Natural killer cell (primary cell): ENCODE measurements at regions not wholly inside any gene's neighbourhood (a gene's known extent, or its start where the extent isn't known, plus 50 kb on each side); places are given as distances from the start of the nearest gene placed in this dataset.

Source experiments
- ATAC-seq, 3 donors: fragments of 150-1000 bp in 2 of 3; fragments of 200-7000 bp in 1 of 3; cut with Tn5 transposase; 1 replicate in 1 of 3; 2 replicates in 2 of 3; pipeline ENCODE4 v1.10.0; 2021; ENCODE audit warnings: mild to moderate bottlenecking in 2 of 3, moderate library complexity in 2 of 3
- DNase-seq, 2 donors: peaks; one replicate each; pipeline versions ENCODE4 v3.0.0 to v3.0.0-alpha.2; 2013 to 2021; ENCODE audit warnings: mixed read lengths in 1 of 2
- H3K27ac ChIP-seq: one replicate; pipeline ENCODE4 v1.5.1; 2013; ENCODE audit warnings: mild to moderate bottlenecking, low read length
- H3K27me3 ChIP-seq: one replicate; pipeline ENCODE4 v1.6.1; 2013; ENCODE audit warnings: low read length; ENCODE audit not compliant: control insufficient read depth, insufficient read depth
- H3K36me3 ChIP-seq: one replicate; pipeline ENCODE4 v1.6.1; 2013; ENCODE audit warnings: low read length; ENCODE audit not compliant: control insufficient read depth, insufficient read depth
- H3K4me1 ChIP-seq: one replicate; pipeline ENCODE4 v1.6.1; 2013; ENCODE audit warnings: low read length; ENCODE audit not compliant: control insufficient read depth, insufficient read depth
- H3K4me3 ChIP-seq: one replicate; pipeline ENCODE4 v1.5.1; 2013; ENCODE audit warnings: low read length
- H3K9me3 ChIP-seq: one replicate; pipeline ENCODE4 v1.6.1; 2013; ENCODE audit warnings: low read length; ENCODE audit not compliant: control insufficient read depth, insufficient read depth
- H3K27ac Mint-ChIP-seq, 2 donors: one replicate each; pipeline ENCODE4 v1.8.0; 2022; ENCODE audit warnings: mild to moderate bottlenecking in 2 of 2, mixed read lengths in 2 of 2, moderate library complexity in 1 of 2
- H3K27me3 Mint-ChIP-seq, 2 donors: one replicate each; pipeline ENCODE4 v1.8.0; 2022; ENCODE audit warnings: low read depth in 2 of 2, mixed read lengths in 2 of 2
- H3K36me3 Mint-ChIP-seq: one replicate; pipeline ENCODE4 v1.8.0; 2022; ENCODE audit warnings: mixed read lengths
- H3K4me1 Mint-ChIP-seq, 2 donors: one replicate each; pipeline ENCODE4 v1.8.0; 2022; ENCODE audit warnings: mixed read lengths in 2 of 2
- H3K4me3 Mint-ChIP-seq: one replicate; pipeline ENCODE4 v1.8.0; 2022; ENCODE audit warnings: mild to moderate bottlenecking, moderate library complexity, mixed read lengths
- H3K9me3 Mint-ChIP-seq, 2 donors: one replicate each; pipeline ENCODE4 v1.8.0; 2022; ENCODE audit warnings: mixed read lengths in 2 of 2
- CTCF ChIP-seq: fragments of 200-600 bp; IDR thresholded peaks from one replicate; pipeline ENCODE4 v1.8.0; 2022; ENCODE audit warnings: antibody characterized with exemption
- WGBS: methylation state at CpG from one replicate; pipeline ENCODE4 v1.1.7; 2013; ENCODE audit warnings: missing lambda C conversion rate; ENCODE audit not compliant: insufficient coverage; 5-methylcytosine and 5-hydroxymethylcytosine counted together
- intact Hi-C: fragments of 100-400 bp; cut with micrococcal nuclease; formaldehyde crosslinking; loops from one replicate; pipeline ENCODE4 v1.14.2; 2022

- no peak for DNase-seq
- no peaks in the 10 kb centered on the region for H3K36me3 ChIP-seq
- no peaks in the 10 kb centered on the region for H3K4me1 ChIP-seq
- no peak overlapping the region for H3K4me3 Mint-ChIP-seq
- ATAC-seq = no peak
- no peak overlapping the region for H3K27ac Mint-ChIP-seq
- no peaks in the 10 kb centered on the region for H3K4me1 Mint-ChIP-seq
- H3K27me3 ChIP-seq = no peaks in the 10 kb centered on the region
- H3K27me3 Mint-ChIP-seq = no peaks in the 10 kb centered on the region
- H3K9me3 ChIP-seq = no peaks in the 10 kb centered on the region
- H3K36me3 Mint-ChIP-seq = no peaks in the 10 kb centered on the region
- intact Hi-C loops = no loop called here
- H3K27ac ChIP-seq = no peak overlapping the region
- peaks cover 16 to 25% of the 10 kb centered on the region in 2 donors for H3K9me3 Mint-ChIP-seq
- no peak for TF ChIP-seq CTCF
- H3K4me3 ChIP-seq = no peak overlapping the region
Measured at GRCh38 chr5:12100542-12100941, 196.3 kb upstream of the CTNND2 start.

GRCh38 chr5:12099296-12099695 lies 195.1 kb upstream of the CTNND2 start:
- no peak for TF ChIP-seq CTCF
- Histone ChIP-seq H3K27me3 (no peaks in the 10 kb centered on the region), H3K4me1 (no peaks in the 10 kb centered on the region), H3K36me3 (no peaks in the 10 kb centered on the region), H3K9me3 (no peaks in the 10 kb centered on the region), H3K4me3 (no peak overlapping the region), H3K27ac (no peak overlapping the region)
- intact Hi-C loops = no loop called here
- Mint-ChIP-seq H3K36me3 (no peaks in the 10 kb centered on the region), H3K4me3 (no peak overlapping the region), H3K27ac (no peak overlapping the region), H3K27me3 (no peaks in the 10 kb centered on the region), H3K9me3 (peaks cover 21 to 27% of the 10 kb centered on the region in 2 donors), H3K4me1 (no peaks in the 10 kb centered on the region)
- WGBS = 70% methylated on average over 3 of the region's 4 CpGs
- DNase-seq = no peak
- no peak for ATAC-seq

GRCh38 chr5:12095808-12096281 lies 191.6 kb upstream of the CTNND2 start:
- H3K9me3 ChIP-seq = no peaks in the 10 kb centered on the region
- no peak for DNase-seq
- no peaks in the 10 kb centered on the region for H3K4me1 ChIP-seq
- no peak overlapping the region for H3K27ac ChIP-seq
- intact Hi-C loops = no loop called here
- no peak overlapping the region for H3K4me3 ChIP-seq
- H3K4me1 Mint-ChIP-seq = no peaks in the 10 kb centered on the region
- TF ChIP-seq CTCF = no peak
- no peaks in the 10 kb centered on the region for H3K27me3 ChIP-seq
- H3K27me3 Mint-ChIP-seq = no peaks in the 10 kb centered on the region
- no peaks in the 10 kb centered on the region for H3K36me3 Mint-ChIP-seq
- H3K27ac Mint-ChIP-seq = no peak overlapping the region
- no peak overlapping the region for H3K4me3 Mint-ChIP-seq
- peaks cover 20 to 35% of the 10 kb centered on the region in 2 donors for H3K9me3 Mint-ChIP-seq
- ATAC-seq = no peak
- WGBS = 40% methylated on average over 1 of the region's 1 CpG
- H3K36me3 ChIP-seq = no peaks in the 10 kb centered on the region

- Histone ChIP-seq H3K27me3 (no peaks in the 10 kb centered on the region), H3K4me1 (no peaks in the 10 kb centered on the region), H3K27ac (no peak overlapping the region), H3K4me3 (no peak overlapping the region), H3K36me3 (no peaks in the 10 kb centered on the region), H3K9me3 (no peaks in the 10 kb centered on the region)
- H3K27ac Mint-ChIP-seq = no peak overlapping the region
- intact Hi-C loops = no loop called here
- no peak for TF ChIP-seq CTCF
- ATAC-seq (no peak), DNase-seq (no peak)
- no peak overlapping the region for H3K4me3 Mint-ChIP-seq
- 100% methylated on average over 5 of the region's 6 CpGs for WGBS
- no peaks in the 10 kb centered on the region for H3K36me3 Mint-ChIP-seq
- H3K27me3 Mint-ChIP-seq = no peaks in the 10 kb centered on the region
- no peaks in the 10 kb centered on the region for H3K4me1 Mint-ChIP-seq
- peaks cover 15 to 20% of the 10 kb centered on the region in 2 donors for H3K9me3 Mint-ChIP-seq
Measured at GRCh38 chr5:12093586-12093985, 189.3 kb upstream of the CTNND2 start.
